ENCODE measurements at regions not wholly inside any gene's neighbourhood (a gene's known extent, or its start where the extent isn't known, plus 50 kb on each side); places are given as distances from the start of the nearest gene placed in this dataset.

DNA sequence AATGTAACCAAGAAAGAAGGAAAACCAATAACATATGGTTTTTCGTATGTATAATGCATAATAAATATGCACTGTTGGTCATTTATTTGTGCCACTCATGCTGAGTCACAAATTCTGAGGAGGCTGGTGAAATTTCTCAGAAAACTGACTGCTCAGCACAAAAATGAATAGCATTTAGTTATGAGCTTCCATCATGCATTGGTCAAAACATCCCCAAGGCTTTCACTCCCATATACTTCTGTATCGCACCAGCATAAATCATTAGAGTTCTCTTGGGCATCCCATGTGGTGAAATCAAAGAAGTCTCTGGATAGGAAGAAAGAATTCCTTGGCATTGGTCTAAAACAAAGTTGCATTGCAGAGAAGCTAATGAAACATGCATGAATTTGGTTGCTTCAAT, 785.6 kb upstream of the CDH8 start:
- no peak for DNase-seq (ENCODE audit: low read depth in 1 of 2, low spot score in 1 of 2)
- H3K27ac ChIP-seq (replicated peaks), result no peak overlapping the region
- TF ChIP-seq GABPA (IDR thresholded peaks at IDR 0.05; ENCODE audit: low read depth) (no peak), REST (IDR thresholded peaks at IDR 0.05; ENCODE audit: insufficient replicate concordance, low read depth) (no peak), POLR2AphosphoS5 (IDR thresholded peaks at IDR 0.05; ENCODE audit: low read depth) (no peak), SPI1 (IDR thresholded peaks at IDR 0.05; ENCODE audit: borderline replicate concordance, low read depth) (no peak), CTCF (IDR thresholded peaks at IDR 0.05; ENCODE audit: insufficient read depth, low read length) (no peak)
- H3K27me3 ChIP-seq (ENCODE audit: insufficient read depth, poor library complexity, severe bottlenecking), result no peaks in the 10 kb centered on the region
- H3K4me3 ChIP-seq (replicated peaks; ENCODE audit: insufficient read depth, low read length), result no peak overlapping the region

GRCh38 chr16:62816971-62817519, 780.8 kb upstream of the CDH8 start:
- no peak overlapping the region for H3K4me3 ChIP-seq (replicated peaks; ENCODE audit: insufficient read depth, low read length)
- no peak overlapping the region for H3K27ac ChIP-seq (replicated peaks)
- H3K27me3 ChIP-seq (ENCODE audit: insufficient read depth, poor library complexity, severe bottlenecking), result no peaks in the 10 kb centered on the region
- no peak for TF ChIP-seq GABPA (IDR thresholded peaks at IDR 0.05; ENCODE audit: low read depth)
- no peak for TF ChIP-seq CTCF (IDR thresholded peaks at IDR 0.05; ENCODE audit: insufficient read depth, low read length)
- no peak for TF ChIP-seq SPI1 (IDR thresholded peaks at IDR 0.05; ENCODE audit: borderline replicate concordance, low read depth)
- no peak for TF ChIP-seq REST (IDR thresholded peaks at IDR 0.05; ENCODE audit: insufficient replicate concordance, low read depth)
- TF ChIP-seq POLR2AphosphoS5 (IDR thresholded peaks at IDR 0.05; ENCODE audit: low read depth), result no peak
- DNase-seq (ENCODE audit: low read depth in 1 of 2, low spot score in 1 of 2), result no peak

DNA sequence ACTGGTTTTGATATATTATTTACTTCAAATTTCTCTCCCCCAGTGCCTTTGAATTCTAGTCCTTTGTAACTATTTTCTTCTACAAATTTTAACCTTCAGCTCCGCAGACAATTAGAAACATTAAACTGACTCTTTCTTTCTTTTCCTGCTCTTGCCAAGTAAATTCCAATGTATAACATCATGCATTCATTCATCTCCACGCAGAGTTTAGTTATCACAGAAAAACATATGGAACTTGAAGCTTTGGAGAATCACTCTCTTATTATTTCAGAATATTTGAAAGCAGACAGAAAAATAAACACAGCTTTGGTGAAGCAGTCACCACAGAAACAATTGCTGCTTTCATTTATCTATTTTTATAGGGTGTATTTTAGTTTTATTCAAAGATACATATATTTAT, 778.7 kb upstream of the CDH8 start:
- TF ChIP-seq CTCF (IDR thresholded peaks at IDR 0.05; ENCODE audit: insufficient read depth, low read length) (no peak), POLR2AphosphoS5 (IDR thresholded peaks at IDR 0.05; ENCODE audit: low read depth) (no peak), GABPA (IDR thresholded peaks at IDR 0.05; ENCODE audit: low read depth) (no peak), SPI1 (IDR thresholded peaks at IDR 0.05; ENCODE audit: borderline replicate concordance, low read depth) (no peak), REST (IDR thresholded peaks at IDR 0.05; ENCODE audit: insufficient replicate concordance, low read depth) (no peak)
- DNase-seq (ENCODE audit: low read depth in 1 of 2, low spot score in 1 of 2), result no peak
- H3K4me3 ChIP-seq (replicated peaks; ENCODE audit: insufficient read depth, low read length), result no peak overlapping the region
- H3K27ac ChIP-seq (replicated peaks), result no peak overlapping the region
- H3K27me3 ChIP-seq (ENCODE audit: insufficient read depth, poor library complexity, severe bottlenecking), result no peaks in the 10 kb centered on the region

All from HL-60 (cell line).